ENCODE measurements at regions not wholly inside any gene's neighbourhood (a gene's known extent, or its start where the extent isn't known, plus 50 kb on each side); places are given as distances from the start of the nearest gene placed in this dataset.

DNA sequence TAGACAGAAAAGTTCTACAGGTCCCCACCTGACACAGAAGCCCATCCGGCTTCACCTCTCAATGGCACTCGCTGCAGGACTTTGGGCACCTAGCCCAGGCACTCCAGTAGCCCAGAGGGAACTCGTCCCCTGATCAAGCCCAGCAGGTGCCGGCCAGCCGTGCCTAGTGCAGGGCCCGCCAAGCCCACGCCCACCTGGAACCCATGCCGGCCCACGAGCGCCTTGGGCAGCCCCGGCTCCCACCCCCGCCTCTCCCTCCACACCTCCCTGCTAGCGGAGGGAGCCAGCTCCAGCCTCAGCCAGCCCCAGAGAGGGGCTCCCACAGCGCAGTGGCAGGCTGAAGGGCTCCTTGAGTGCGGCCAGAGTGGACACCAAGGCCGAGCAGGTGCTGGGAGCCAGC, 268.8 kb downstream of the SLITRK1 start:
- no peak for DNase-seq

DNA sequence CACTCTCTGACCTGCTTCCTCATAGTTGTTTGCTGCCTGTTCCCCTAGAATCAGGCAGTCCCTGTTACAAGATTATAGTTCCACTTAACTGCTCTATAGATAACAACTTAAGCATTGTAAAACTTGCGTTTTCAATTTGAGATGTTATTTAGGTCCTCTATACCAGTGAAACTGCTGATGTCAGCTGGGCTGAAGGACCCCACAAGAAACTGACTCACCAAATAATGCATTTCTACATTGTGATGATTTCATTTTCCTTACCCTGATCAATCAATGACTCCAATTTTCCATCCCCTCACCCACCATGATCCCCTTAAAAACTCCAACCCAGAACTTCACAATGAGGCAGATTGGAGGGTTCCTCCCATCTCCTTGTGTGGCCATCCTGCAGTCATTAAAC, 280.7 kb downstream of the SLITRK1 start:
- DNase-seq, result no peak

DNA sequence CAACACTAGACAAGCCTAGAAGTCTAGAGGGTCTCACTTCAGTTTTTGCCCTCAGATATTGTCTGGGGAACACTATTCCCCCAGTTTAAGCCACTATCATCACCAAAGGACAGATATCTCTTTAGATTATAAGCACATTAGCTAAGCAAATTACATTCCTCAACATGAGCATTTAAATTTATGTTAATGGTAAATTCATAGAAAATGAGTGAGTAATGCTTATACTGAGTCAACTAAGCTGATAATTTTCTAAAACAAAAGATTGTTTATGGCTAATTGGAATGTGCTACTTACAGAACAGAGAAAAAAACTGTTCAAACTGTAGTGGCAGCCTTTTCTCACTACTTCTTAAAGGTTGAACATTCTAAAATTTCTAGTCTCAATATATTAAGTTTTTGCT, 290.2 kb downstream of the SLITRK1 start:
- no peak for DNase-seq

GRCh38 chr13:83589814-83590213, 292.5 kb downstream of the SLITRK1 start:
- no peak for DNase-seq

DNA sequence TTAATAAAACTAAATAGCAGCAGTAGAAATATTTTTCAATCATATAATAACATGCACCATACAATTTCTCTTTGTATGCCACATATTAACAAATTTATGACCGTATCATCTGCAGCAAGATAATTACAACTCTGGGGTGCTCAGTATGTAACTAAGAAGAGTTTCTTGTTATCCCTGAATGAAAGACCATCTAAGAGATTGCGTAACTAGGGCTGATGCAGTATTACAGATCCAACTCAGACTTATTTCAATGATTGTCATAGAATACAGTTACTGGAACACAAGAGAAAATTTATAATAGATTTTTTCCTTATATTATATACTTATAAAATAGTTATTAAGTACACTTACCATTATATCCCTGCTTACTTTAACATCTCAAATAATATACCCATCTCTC, 305.1 kb downstream of the SLITRK1 start:
- no peak for DNase-seq

DNA sequence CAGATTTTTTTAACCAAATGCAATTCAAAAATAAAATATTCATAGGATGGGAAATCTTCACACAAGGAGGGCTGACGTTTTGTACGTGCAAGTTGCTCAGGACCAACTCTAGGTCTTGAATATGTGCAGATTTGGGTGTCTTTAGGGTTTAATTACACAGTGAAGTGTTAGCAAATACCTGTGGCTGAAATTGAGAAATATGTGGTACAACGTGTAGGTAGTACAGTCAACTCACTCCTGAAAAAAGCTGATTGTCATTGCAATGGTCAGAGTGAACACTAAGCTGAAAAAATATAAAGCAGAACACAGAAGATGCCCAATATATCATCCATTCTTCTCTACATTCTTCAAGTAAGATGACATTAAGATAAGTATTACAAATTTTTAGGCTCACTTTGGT, 314.3 kb downstream of the SLITRK1 start:
- DNase-seq, result no peak

DNA sequence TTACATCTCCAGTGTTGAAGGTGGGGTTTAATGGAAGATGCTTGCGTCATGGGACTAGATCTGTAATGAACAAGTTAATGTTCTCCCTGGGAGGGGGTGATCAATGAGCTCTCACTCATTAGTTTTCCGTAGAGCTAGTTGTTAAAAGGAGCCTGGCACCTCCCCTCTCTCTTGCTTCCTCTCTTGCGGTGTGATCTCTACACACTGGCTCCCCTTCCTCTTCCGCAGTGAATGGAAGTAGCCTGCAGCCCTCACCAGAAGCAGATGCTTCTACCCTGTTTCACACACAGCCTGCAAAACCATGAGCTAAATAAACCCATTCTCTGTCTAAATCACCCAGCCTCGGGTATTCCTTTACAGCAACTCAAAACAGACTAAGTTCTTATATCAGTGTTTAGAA, 318.8 kb downstream of the SLITRK1 start:
- DNase-seq, result no peak

- no peak for DNase-seq
Measured at GRCh38 chr13:83557845-83558244, 324.4 kb downstream of the SLITRK1 start.

GRCh38 chr13:83549671-83550070, 332.6 kb downstream of the SLITRK1 start:
- no peak for DNase-seq

DNA sequence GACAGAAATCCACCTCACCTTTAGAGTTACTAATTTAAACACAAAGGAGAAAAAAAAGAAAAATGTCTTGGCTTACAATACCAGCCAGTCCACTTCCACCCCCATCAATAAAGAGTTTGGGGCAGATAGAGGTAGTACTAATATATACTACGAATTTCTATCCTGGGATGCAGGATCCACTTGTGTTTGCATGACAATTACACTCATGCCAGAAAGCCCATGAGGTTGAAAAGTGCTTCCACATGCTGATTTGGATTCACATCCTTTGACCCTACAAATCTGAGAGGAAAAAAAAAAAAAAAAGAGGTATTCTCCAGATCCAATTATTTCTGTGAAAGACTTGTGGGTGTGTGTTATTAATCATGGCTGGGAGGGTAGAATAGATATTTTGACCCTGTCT, 335.2 kb downstream of the SLITRK1 start:
- DNase-seq, result no peak

GRCh38 chr13:83546476-83546875, 335.8 kb downstream of the SLITRK1 start:
- no peak for DNase-seq

GRCh38 chr13:83538636-83539035, 343.6 kb downstream of the SLITRK1 start:
- no peak for DNase-seq

GRCh38 chr13:83536941-83537340, 345.3 kb downstream of the SLITRK1 start:
- no peak for DNase-seq

GRCh38 chr13:83536153-83536552, 346.1 kb downstream of the SLITRK1 start:
- no peak for DNase-seq

- no peak for DNase-seq
Measured at GRCh38 chr13:83532809-83533208, 349.5 kb downstream of the SLITRK1 start.

DNA sequence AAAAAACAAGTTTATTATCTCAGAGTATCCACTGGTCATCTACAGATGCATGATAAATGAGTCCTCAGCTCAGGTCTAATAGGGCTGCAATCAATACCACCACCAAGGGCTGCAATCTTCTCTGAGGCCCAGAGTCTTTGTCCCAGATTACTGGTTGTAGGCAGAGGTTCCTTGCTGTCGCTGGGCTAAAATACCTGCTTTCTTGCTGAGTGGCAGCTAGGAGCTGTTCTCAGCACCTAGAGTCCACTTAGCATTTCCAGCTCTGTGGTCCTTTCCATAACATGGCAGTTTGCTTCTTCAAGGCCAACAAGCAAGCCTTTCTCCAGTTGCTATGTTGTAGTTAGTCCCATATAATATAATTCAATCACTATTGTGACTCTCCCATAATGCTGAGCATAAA, 351.3 kb downstream of the SLITRK1 start:
- DNase-seq, result no peak

GRCh38 chr13:83516781-83517180, 365.5 kb downstream of the SLITRK1 start:
- no peak for DNase-seq

GRCh38 chr13:83515268-83516015, 366.8 kb downstream of the SLITRK1 start:
- no peak for DNase-seq

GRCh38 chr13:83508771-83509301, 373.4 kb downstream of the SLITRK1 start:
- DNase-seq, result no peak

DNA sequence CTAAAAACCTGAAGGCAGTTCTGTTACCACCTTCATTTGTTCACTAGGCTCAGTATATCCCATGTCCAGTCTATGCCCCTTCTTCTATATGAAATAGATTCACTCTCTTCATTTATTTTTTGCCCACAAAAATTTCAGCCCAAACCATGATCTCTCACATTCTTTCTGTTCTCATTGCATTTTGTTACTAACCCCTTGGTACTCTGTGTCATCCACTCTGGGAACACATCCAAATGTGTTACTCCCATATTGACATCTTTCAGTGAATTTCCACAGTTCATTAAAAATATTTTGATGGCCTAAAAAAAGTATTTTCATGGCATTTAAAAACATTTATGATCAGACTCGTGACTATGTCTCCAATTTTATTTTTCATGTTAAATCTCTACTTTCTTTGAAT, 378.9 kb downstream of the SLITRK1 start:
- no peak for DNase-seq

DNA sequence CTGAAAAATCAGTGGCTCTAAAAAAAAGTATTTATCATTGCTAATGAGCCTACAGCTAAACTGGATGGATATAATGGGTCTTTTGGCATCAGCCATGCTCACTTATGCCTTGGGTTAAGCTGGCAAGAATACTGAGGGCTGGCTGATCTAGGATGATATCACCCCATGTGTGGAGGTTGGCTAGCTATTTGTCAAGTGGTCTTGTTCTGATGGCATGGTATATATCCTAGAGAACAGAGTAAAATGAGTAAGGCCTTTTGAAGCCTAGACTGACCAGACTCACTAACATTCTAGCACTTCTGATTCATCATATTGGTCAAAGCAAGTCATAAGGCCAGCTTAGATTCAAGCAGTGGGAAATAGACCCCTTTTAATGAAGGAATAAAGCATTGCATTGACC, 383.0 kb downstream of the SLITRK1 start:
- no peak for DNase-seq

DNA sequence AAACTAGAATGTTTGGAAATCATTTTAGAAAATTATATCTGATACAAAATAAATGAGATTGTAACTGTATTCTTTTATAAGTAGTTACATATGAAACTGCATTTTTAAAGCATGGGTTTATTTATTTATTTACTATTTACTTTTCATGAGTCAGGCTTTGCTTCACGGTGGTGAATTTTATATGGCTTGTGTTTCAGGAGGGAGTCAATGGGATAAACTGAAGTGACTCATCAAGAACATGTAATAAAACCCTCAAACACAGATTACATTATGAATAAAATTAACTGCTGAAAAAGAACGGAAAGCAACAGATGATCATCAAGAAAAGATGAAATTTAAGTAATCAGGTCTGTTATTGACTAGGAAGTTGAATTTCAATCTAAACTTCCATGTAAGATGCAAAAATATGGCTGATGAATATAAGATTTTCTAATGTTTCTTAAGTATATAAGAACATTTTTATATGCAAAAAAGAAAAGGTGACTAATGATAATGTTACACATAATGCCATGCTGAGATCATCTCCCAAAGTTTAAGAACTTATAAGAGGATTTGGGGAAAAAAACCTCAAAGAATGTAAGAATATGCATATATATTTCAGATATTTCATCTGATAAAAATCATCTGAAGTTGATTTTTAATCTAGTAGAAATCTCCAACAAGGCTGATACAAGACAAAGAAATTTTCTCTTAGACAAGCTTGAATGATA, 383.6 kb downstream of the SLITRK1 start:
- DNase-seq, result no peak

GRCh38 chr13:83498045-83498444, 384.2 kb downstream of the SLITRK1 start:
- no peak for DNase-seq

All from nucleus accumbens (tissue), 56 donors.